ENCODE measurements at regions not wholly inside any gene's neighbourhood (a gene's known extent, or its start where the extent isn't known, plus 50 kb on each side); places are given as distances from the start of the nearest gene placed in this dataset.
"Not testable (repeated sequence)": the region's sequence is repeated elsewhere in the genome, so short reads cannot be mapped to it uniquely, and the experiment has no call there.

- Histone ChIP-seq H3K27ac (no peak overlapping the region), H3K27me3 (no peaks in the 10 kb centered on the region), H3K36me3 (no peaks in the 10 kb centered on the region), H3K4me1 (no peaks in the 10 kb centered on the region), H3K4me3 (no peak overlapping the region), H3K9me3 (peaks cover 0 to 1% (median 0%) of the 10 kb centered on the region in 4 donors)
- no peak for DNase-seq
- 45 to 47% methylated on average over 2 of the region's 2 CpGs for WGBS, 2 donors
- intact Hi-C loops (cut with DNase I), result no loop called here
- TF ChIP-seq EP300 (IDR thresholded peaks at IDR 0.05), result no peak
- TF ChIP-seq POLR2A (IDR thresholded peaks at IDR 0.05), result no peak
- no peak for TF ChIP-seq POLR2AphosphoS5 (IDR thresholded peaks at IDR 0.05)
- no peak for TF ChIP-seq CTCF (IDR thresholded peaks at IDR 0.05)
These were observed 613.2 kb upstream of the COBL start for GRCh38 chr7:51929818-51930217.

- no peaks in the 10 kb centered on the region for H3K4me1 ChIP-seq
- intact Hi-C loops (cut with DNase I), result no loop called here
- H3K4me3 ChIP-seq, result no peak overlapping the region
- no peak overlapping the region for H3K27ac ChIP-seq
- H3K36me3 ChIP-seq, result no peaks in the 10 kb centered on the region
- no peak for TF ChIP-seq POLR2A (IDR thresholded peaks at IDR 0.05)
- no peak for TF ChIP-seq EP300 (IDR thresholded peaks at IDR 0.05)
- no peak for TF ChIP-seq POLR2AphosphoS5 (IDR thresholded peaks at IDR 0.05)
- no peak for TF ChIP-seq CTCF (IDR thresholded peaks at IDR 0.05)
- no peak for DNase-seq
- no peaks in the 10 kb centered on the region for H3K27me3 ChIP-seq
- 86 to 91% methylated on average over 6 of the region's 6 CpGs for WGBS, 2 donors
- H3K9me3 ChIP-seq, result peaks cover 0 to 6% (median 0%) of the 10 kb centered on the region in 4 donors
These were observed 611.1 kb upstream of the COBL start for GRCh38 chr7:51927738-51928137.

GRCh38 chr7:51918581-51918980, 602.0 kb upstream of the COBL start:
- H3K36me3 ChIP-seq, result no peaks in the 10 kb centered on the region
- no peak overlapping the region for H3K4me3 ChIP-seq
- no peaks in the 10 kb centered on the region for H3K27me3 ChIP-seq
- H3K9me3 ChIP-seq, result no peaks in the 10 kb centered on the region
- intact Hi-C loops (cut with DNase I), result no loop called here
- no peak overlapping the region for H3K27ac ChIP-seq
- 78 to 86% methylated on average over 3 of the region's 3 CpGs for WGBS, 2 donors
- TF ChIP-seq CTCF (IDR thresholded peaks at IDR 0.05) (no peak), POLR2AphosphoS5 (IDR thresholded peaks at IDR 0.05) (no peak), POLR2A (IDR thresholded peaks at IDR 0.05) (no peak), EP300 (IDR thresholded peaks at IDR 0.05) (no peak)
- no peaks in the 10 kb centered on the region for H3K4me1 ChIP-seq
- DNase-seq, result no peak

GRCh38 chr7:51901489-51901840, 584.9 kb upstream of the COBL start:
- Histone ChIP-seq H3K4me1 (no peaks in the 10 kb centered on the region), H3K27ac (no peak overlapping the region), H3K4me3 (no peak overlapping the region), H3K36me3 (no peaks in the 10 kb centered on the region), H3K9me3 (no peaks in the 10 kb centered on the region), H3K27me3 (no peaks in the 10 kb centered on the region)
- no peak for DNase-seq
- intact Hi-C loops (cut with DNase I), result no loop called here
- TF ChIP-seq EP300 (IDR thresholded peaks at IDR 0.05) (no peak), POLR2AphosphoS5 (IDR thresholded peaks at IDR 0.05) (no peak), CTCF (IDR thresholded peaks at IDR 0.05) (no peak), POLR2A (IDR thresholded peaks at IDR 0.05) (no peak)
- WGBS, 2 donors, result 94 to 96% methylated on average over 13 of the region's 13 CpGs

GRCh38 chr7:51900755-51901488, 584.3 kb upstream of the COBL start:
- not testable (repeated sequence) for H3K27me3 ChIP-seq

More at GRCh38 chr7:51900755-51901488, 584.3 kb upstream of the COBL start:
- DNase-seq; H3K4me3 ChIP-seq; H3K4me1 ChIP-seq; H3K9me3 ChIP-seq; H3K36me3 ChIP-seq; intact Hi-C loops (cut with DNase I); H3K27ac ChIP-seq: not testable (repeated sequence)
- WGBS, 2 donors, result 96 to 97% methylated on average over 42 of the region's 42 CpGs

Measured in sigmoid colon (tissue), 6 donors.